Sigmoid colon (tissue), 6 donors: ENCODE measurements at regions not wholly inside any gene's neighbourhood (a gene's known extent, or its start where the extent isn't known, plus 50 kb on each side); places are given as distances from the start of the nearest gene placed in this dataset.

Source experiments
- DNase-seq: peaks from one replicate; pipeline ENCODE4 v3.0.0-alpha.2; 2019
- H3K27ac ChIP-seq, 4 donors: fragments of 200-600 bp; sonication (generic); one replicate each; pipeline ENCODE4 v1.5.1; 2016 to 2019; ENCODE audit warnings: mild to moderate bottlenecking in 1 of 4
- H3K27me3 ChIP-seq, 3 donors: fragments of 200-600 bp; sonication (generic); one replicate each; pipeline ENCODE4 v1.5.1; 2019; ENCODE audit warnings: mild to moderate bottlenecking in 1 of 3
- H3K36me3 ChIP-seq, 4 donors: fragments of 200-600 bp; sonication (generic); one replicate each; pipeline ENCODE4 v1.5.1; 2016 to 2019
- H3K4me1 ChIP-seq, 4 donors: fragments of 200-600 bp; sonication (generic); one replicate each; pipeline ENCODE4 v1.5.1; 2017 to 2019
- H3K4me3 ChIP-seq, 4 donors: fragments of 200-600 bp; sonication (generic); one replicate each; pipeline ENCODE4 v1.5.1; 2017 to 2019; ENCODE audit warnings: mild to moderate bottlenecking in 2 of 4, moderate library complexity in 1 of 4
- H3K9me3 ChIP-seq, 4 donors: fragments of 200-600 bp in 3 of 4; sonication (generic) in 3 of 4; one replicate each; pipeline versions ENCODE4 v1.5.1 to v1.6.1; 2013 to 2019
- EP300 ChIP-seq, 4 donors: sonication (generic); formaldehyde crosslinking; IDR thresholded peaks; one replicate each; pipeline ENCODE4 v1.6.1; 2017; ENCODE audit warnings: antibody characterized with exemption in 4 of 4
- POLR2A ChIP-seq, 2 donors: fragments of 450-650 bp; IDR thresholded peaks; one replicate each; pipeline ENCODE4 v1.6.1; 2016; ENCODE audit warnings: antibody characterized with exemption in 2 of 2, mild to moderate bottlenecking in 2 of 2, moderate library complexity in 2 of 2
- POLR2AphosphoS5 ChIP-seq, 4 donors: sonication (generic); formaldehyde crosslinking; IDR thresholded peaks; one replicate each; pipeline ENCODE4 v1.6.1; 2017; ENCODE audit warnings: antibody characterized with exemption in 4 of 4
- WGBS, 2 donors: extraction: QIAGEN DNeasy Blood & Tissue Kit; methylation state at CpG; one replicate each; pipeline ENCODE4 v1.1.7; 2013; 5-methylcytosine and 5-hydroxymethylcytosine counted together
- intact Hi-C: fragments of 100-400 bp; cut with DNase I; formaldehyde crosslinking; loops from one replicate; pipeline ENCODE4 v1.15.1; 2023
- TF ChIP-seq, protein P1 (sequence below), 4 experiments: fragments of 450-650 bp in 3 of 4; fragments of 200-600 bp in 1 of 4; IDR thresholded peaks; one replicate each; pipeline ENCODE4 v1.5.1; 2016 to 2019; ENCODE audit warnings: antibody characterized with exemption in 4 of 4, mild to moderate bottlenecking in 3 of 4, moderate library complexity in 2 of 4
- donor health status: healthy with polysubstance abuse.
- donor health status: healthy.

DNA sequence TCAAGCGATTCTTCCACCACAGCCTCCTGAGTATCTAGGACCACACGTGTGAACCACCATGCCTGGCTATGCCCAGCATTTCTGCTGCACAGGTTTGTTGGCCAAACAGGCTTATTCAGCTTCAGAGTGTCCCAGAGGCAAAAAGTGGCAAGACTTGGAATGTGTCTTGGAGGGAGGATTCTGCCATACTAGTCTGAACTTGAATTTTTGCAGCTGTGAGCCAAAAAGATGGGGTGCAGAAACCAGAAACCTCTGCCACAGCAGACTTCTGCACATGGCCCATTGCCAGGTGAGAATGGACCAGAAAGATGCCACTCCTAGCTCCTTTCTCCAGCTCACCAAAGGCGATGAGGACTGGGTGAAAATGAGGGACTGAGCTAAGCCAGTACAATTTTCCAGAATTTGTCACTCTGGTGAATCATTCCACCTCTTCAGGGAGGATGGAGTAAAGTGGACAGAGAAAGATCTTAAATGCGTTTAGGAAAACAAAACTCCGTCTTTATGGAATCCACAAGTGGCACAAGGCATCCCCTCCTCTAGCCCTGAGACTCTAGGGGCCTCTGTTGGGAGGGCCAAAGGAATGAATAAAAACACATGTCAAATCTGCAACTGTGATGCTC, 369.1 kb upstream of the CLNK start:
- TF ChIP-seq POLR2AphosphoS5 (IDR thresholded peaks at IDR 0.05) = no peak
- TF ChIP-seq POLR2A (IDR thresholded peaks at IDR 0.05) = no peak
- WGBS, 2 donors = 84 to 91% methylated on average over 5 of the region's 5 CpGs
- H3K27ac ChIP-seq = no peak overlapping the region

DNA sequence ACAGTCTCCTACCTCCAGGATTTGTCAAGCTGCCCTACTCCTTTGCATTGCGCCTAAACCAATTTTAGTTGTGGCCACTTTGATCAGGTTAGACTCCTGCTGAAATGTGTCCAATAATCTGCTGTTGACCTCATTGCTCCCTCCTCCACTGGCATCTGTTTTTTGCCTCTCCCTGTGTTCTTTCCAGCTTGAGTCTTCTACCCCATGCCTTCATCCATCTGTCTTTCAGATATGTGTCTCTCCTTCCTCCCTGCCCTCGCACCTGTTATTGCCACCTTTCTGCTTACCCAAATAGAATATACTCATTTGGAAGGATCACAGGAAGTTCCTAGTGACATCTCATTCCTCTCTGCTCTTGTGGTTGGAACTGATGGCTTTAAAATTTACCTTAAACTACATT, 366.6 kb upstream of the CLNK start:
- no peak for TF ChIP-seq EP300 (IDR thresholded peaks at IDR 0.05)
- no peak for TF ChIP-seq POLR2A (IDR thresholded peaks at IDR 0.05)
- TF ChIP-seq POLR2AphosphoS5 (IDR thresholded peaks at IDR 0.05) = no peak
- TF ChIP-seq, protein P1, sequence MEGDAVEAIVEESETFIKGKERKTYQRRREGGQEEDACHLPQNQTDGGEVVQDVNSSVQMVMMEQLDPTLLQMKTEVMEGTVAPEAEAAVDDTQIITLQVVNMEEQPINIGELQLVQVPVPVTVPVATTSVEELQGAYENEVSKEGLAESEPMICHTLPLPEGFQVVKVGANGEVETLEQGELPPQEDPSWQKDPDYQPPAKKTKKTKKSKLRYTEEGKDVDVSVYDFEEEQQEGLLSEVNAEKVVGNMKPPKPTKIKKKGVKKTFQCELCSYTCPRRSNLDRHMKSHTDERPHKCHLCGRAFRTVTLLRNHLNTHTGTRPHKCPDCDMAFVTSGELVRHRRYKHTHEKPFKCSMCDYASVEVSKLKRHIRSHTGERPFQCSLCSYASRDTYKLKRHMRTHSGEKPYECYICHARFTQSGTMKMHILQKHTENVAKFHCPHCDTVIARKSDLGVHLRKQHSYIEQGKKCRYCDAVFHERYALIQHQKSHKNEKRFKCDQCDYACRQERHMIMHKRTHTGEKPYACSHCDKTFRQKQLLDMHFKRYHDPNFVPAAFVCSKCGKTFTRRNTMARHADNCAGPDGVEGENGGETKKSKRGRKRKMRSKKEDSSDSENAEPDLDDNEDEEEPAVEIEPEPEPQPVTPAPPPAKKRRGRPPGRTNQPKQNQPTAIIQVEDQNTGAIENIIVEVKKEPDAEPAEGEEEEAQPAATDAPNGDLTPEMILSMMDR (IDR thresholded peaks at IDR 0.05) = no peak
- 88 to 91% methylated on average over 2 of the region's 2 CpGs for WGBS, 2 donors
- Histone ChIP-seq H3K36me3 (no peaks in the 10 kb centered on the region), H3K27ac (no peak overlapping the region), H3K9me3 (peaks cover 0 to 1% (median 0%) of the 10 kb centered on the region in 4 donors), H3K27me3 (no peaks in the 10 kb centered on the region), H3K4me1 (no peaks in the 10 kb centered on the region), H3K4me3 (no peak overlapping the region)
- no peak for DNase-seq
- intact Hi-C loops = no loop called here

More for the DNA sequence above, 369.1 kb upstream of the CLNK start:
- H3K27me3 ChIP-seq = no peaks in the 10 kb centered on the region
- H3K36me3 ChIP-seq = no peaks in the 10 kb centered on the region
- no peak for DNase-seq
- no peaks in the 10 kb centered on the region for H3K4me1 ChIP-seq
- intact Hi-C loops = no loop called here
- H3K4me3 ChIP-seq = no peak overlapping the region
- H3K9me3 ChIP-seq = no peaks in the 10 kb centered on the region

DNA sequence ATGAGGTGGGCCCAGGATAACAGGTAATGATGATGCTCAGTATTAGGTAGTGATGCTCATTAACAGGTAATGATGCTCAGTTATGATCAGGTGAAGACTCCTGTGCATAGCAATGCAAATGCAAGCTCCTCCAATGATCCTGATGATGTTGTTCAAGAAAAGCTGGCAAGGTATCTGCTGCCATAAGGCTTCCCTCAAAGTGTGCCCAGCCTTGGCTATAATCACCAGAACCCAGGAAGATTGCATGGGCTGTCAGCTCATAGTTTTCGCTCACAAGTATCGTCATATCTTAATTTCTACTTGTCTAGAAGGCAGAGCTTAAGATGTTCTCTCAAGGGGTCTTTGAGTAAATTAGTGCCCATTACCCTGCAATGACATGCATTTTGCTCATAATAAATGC, 366.2 kb upstream of the CLNK start:
- H3K9me3 ChIP-seq = peaks cover 0 to 1% (median 0%) of the 10 kb centered on the region in 4 donors
- H3K4me1 ChIP-seq = no peaks in the 10 kb centered on the region
- no peaks in the 10 kb centered on the region for H3K36me3 ChIP-seq
- H3K27me3 ChIP-seq = no peaks in the 10 kb centered on the region
- H3K4me3 ChIP-seq = no peak overlapping the region
- H3K27ac ChIP-seq = no peak overlapping the region
- no peak for TF ChIP-seq POLR2AphosphoS5 (IDR thresholded peaks at IDR 0.05)
- TF ChIP-seq EP300 (IDR thresholded peaks at IDR 0.05) = no peak
- no peak for TF ChIP-seq POLR2A (IDR thresholded peaks at IDR 0.05)
- TF ChIP-seq, protein P1 (IDR thresholded peaks at IDR 0.05) = no peak
- 96 to 99% methylated on average over 2 of the region's 2 CpGs for WGBS, 2 donors
- no peak for DNase-seq
- intact Hi-C loops = no loop called here

DNA sequence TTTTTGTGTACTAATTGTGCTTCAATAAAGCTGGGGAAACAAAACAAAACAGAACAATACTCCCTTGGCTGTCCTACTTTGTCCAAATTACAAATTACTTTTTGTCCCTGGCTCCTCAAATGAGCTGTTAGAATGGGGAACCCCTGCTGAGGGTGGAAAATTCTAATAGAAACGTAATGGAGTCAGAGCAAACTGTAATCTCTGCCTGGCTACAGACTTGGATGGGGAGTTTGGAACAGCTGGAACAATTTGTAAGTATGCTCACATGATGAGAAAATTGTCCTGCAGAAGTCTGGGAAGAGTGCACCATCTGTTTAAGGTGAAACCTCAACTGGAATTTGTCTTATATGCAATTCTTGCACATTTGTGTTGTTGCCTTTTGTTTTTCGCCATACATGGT, 364.4 kb upstream of the CLNK start:
- TF ChIP-seq EP300 (IDR thresholded peaks at IDR 0.05) (no peak), POLR2A (IDR thresholded peaks at IDR 0.05) (no peak), POLR2AphosphoS5 (IDR thresholded peaks at IDR 0.05) (no peak)
- TF ChIP-seq, protein P1 (IDR thresholded peaks at IDR 0.05) = no peak
- DNase-seq = no peak
- Histone ChIP-seq H3K4me1 (no peaks in the 10 kb centered on the region), H3K4me3 (no peak overlapping the region), H3K27ac (no peak overlapping the region), H3K9me3 (peaks cover 0 to 1% (median 0%) of the 10 kb centered on the region in 4 donors), H3K36me3 (no peaks in the 10 kb centered on the region), H3K27me3 (no peaks in the 10 kb centered on the region)
- WGBS, 2 donors = 87 to 88% methylated on average over 2 of the region's 2 CpGs
- intact Hi-C loops = no loop called here

DNA sequence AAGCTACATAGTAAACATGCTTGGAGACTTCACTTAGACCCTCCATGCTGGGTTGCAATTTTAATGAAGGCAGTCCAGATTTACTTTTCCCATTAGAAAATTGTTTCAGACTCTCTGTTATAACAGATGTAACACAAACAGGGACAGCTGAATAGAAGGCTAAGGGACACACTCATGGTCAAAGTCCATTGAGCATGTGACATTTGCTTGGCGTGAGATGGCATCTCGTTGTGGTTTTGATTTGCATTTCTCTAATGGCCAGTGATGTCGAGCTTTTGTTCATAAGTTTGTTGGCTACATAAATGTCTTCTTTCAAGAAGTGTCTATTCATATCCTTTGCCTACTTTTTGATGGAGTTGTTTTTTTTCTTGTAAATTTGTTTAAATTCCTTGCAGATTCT, 358.2 kb upstream of the CLNK start:
- no peaks in the 10 kb centered on the region for H3K27me3 ChIP-seq
- TF ChIP-seq POLR2AphosphoS5 (IDR thresholded peaks at IDR 0.05) = no peak
- no peak for TF ChIP-seq POLR2A (IDR thresholded peaks at IDR 0.05)
- no peak for TF ChIP-seq EP300 (IDR thresholded peaks at IDR 0.05)
- TF ChIP-seq, protein P1 (IDR thresholded peaks at IDR 0.05) = no peak
- H3K9me3 ChIP-seq = peaks cover 0 to 1% (median 0%) of the 10 kb centered on the region in 4 donors
- intact Hi-C loops = no loop called here
- no peak overlapping the region for H3K27ac ChIP-seq
- 13 to 60% methylated on average over 3 of the region's 3 CpGs for WGBS, 2 donors
- no peaks in the 10 kb centered on the region for H3K36me3 ChIP-seq
- H3K4me3 ChIP-seq = no peak overlapping the region
- no peak for DNase-seq
- peaks cover 0 to 9% (median 5%) of the 10 kb centered on the region in 4 donors for H3K4me1 ChIP-seq
